ENCODE measurements at regions not wholly inside any gene's neighbourhood (a gene's known extent, or its start where the extent isn't known, plus 50 kb on each side); places are given as distances from the start of the nearest gene placed in this dataset.
"Not testable (repeated sequence)": the region's sequence is repeated elsewhere in the genome, so short reads cannot be mapped to it uniquely, and the experiment has no call there.

DNA sequence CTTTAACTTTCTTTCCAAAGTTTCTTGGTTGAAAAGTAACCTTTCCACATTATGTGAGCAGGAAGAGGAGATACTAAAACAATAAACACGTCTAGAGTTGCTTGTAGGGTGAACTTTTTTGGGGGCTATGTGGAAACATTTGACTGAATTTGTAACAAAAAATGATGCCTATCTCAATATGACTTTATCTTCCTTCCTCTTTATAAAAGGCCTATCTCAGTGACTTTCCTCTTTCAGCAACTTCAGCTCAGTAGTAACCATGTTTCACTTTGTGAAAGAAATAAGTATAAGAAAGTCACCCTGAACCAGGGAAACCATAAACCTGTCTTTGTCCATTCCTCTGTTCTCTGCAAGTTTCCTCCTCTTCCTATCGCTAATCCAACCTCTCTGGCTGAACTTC, 124.7 kb upstream of the TMEM164 start:
- no peak for DNase-seq (ENCODE audit: low read depth in 2 of 2)

DNA sequence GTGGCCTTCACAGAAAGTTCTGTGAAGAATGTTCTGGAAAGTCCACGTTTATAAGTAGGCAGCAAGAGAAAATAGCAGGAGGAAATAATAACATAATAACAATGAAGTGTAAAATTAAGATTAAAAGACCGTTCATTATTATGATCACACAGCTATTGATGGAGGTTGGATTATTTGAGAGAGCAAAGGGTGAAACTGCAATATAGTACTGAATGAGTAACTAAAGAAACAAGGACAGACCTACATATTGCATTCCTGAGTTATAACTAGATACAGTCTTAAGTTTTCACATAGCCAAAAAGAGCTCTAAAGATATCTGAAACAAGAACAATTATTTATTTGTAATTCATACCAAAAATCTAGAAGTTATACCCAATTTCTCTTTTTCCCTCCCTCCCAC, 122.9 kb upstream of the TMEM164 start:
- DNase-seq (ENCODE audit: low read depth in 2 of 2) = no peak

GRCh38 chrX:109880629-109881028, 122.3 kb upstream of the TMEM164 start:
- DNase-seq (ENCODE audit: low read depth in 2 of 2) = no peak

DNA sequence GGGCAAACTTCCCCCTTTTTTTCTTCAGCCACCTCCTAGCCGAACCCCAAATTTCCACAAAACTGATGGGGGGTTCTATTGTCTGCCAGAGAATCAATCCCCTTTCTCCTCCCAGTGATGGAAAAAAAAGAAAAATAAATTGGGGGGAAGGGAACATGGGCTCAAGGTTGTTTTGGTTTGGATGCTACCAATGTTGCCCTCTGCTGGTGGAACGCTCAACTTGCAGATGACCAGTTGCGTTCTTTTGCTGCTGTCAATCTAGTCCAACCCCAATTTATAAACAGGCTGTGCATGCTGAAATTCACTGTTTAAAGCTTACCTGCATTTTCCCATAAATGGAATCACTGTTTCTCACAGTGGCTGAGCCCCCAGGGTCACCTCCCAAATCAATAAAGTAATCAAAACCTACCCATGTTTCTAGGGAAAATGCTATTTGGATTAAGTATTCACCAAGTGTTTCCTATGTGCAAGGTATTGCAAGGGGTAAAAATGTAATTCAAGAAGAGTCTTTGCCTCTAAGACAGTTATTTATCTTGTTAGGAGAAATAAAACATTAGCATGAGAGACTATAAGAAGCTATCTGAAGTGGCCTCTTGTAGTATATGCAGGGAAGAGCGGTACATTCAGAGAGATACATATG, 116.7 kb upstream of the TMEM164 start:
- peak; percentile 0 to 5 for DNase-seq (ENCODE audit: low read depth in 2 of 2)

- no peak for DNase-seq (ENCODE audit: low read depth in 2 of 2)
Observed at GRCh38 chrX:109889289-109890006, 113.5 kb upstream of the TMEM164 start.

- no peak for DNase-seq (ENCODE audit: low read depth in 2 of 2)
Observed at GRCh38 chrX:109890300-109890699, 112.6 kb upstream of the TMEM164 start.

DNA sequence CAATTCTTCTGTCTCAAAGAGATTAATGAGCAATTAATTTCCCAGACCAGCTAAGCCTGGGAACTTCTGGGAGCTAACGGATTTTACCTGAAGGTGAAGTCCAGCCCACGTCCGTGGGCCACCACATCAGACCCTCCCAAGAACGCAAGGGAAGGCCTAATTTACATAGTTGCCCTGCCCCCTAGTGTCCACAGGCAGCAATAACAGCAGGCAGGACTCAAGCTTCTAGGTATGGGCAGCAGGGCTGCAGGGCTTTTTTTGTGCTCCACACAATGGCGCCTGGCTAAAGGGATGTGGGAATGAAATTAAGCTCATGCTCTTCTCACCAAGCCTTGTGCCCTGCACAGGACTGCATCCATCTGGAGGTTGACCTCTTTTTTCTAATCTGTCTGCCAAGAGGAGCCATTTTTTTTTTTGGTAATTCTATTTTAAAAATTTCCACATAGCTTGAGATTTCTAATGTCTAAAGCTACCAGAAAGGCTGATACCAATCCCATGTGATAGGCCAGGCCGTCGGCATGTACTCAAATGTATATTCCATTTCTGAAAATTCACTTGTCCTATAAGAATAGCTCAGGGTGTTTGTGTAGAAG, 111.9 kb upstream of the TMEM164 start:
- DNase-seq (ENCODE audit: low read depth in 2 of 2) = peak; percentile 18 to 41

- not testable (repeated sequence) for DNase-seq (ENCODE audit: low read depth in 2 of 2)
Observed at GRCh38 chrX:109896024-109896423, 106.9 kb upstream of the TMEM164 start.

DNA sequence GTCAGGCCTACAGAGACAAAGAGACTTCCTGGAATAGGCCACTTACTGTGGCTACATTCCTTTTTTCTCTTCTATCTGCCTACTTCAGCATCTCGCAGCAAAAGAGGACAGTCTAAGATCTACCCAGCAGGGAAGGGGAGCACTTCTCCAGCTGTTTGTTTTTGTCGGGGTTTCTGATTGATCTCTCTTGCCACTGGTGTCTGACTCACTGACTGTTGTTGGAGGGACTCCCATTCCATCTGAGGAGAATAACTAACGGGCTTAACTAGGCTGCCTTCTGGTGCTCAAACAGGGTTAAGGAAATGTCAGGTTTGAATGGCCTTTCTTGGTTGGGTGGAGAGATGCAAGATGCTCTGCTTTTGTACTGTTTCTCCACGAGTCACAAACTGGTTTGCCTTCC, 100.2 kb upstream of the TMEM164 start:
- DNase-seq (ENCODE audit: low read depth in 2 of 2) = no peak

- DNase-seq (ENCODE audit: low read depth in 2 of 2) = no peak
Observed at GRCh38 chrX:109911046-109911445, 91.9 kb upstream of the TMEM164 start.

GRCh38 chrX:109912993-109913392, 89.9 kb upstream of the TMEM164 start:
- DNase-seq (ENCODE audit: low read depth in 2 of 2) = not testable (repeated sequence)

DNA sequence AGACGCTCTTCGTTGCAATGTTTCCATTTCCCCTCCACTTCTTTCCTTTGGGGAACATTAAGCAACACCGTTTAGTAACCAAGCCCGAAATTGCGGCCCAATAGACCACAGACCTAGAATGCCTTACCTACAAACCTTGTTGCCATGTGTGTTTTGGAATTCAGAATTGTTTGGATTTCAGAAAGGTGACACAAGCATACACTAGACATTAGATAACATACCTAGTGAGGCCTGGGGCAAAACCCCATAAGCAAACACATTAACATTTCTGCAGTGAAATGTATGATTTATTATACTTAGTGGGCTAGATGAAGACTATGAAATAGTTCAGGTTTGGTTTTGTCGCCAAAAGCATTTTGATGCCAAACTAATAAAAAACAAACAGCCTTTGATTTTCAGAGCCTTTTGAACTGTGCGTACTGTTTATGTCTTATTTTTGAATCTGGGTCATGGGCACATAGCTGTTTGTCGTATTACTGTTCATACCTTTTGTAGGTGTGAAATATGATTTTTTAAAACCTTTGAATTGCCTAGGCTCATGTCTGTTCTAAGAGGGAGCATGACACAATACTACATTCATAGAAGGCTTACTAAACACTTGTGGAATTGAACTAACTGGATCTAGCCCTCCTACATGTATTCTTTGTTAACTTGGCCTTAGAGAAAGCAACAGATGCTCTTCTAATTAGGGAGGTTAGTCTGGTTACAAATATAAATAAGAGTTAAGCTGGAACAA, 88.6 kb upstream of the TMEM164 start:
- DNase-seq (ENCODE audit: low read depth in 2 of 2) = no peak

GRCh38 chrX:109918753-109919152, 84.2 kb upstream of the TMEM164 start:
- DNase-seq (ENCODE audit: low read depth in 2 of 2) = no peak

DNA sequence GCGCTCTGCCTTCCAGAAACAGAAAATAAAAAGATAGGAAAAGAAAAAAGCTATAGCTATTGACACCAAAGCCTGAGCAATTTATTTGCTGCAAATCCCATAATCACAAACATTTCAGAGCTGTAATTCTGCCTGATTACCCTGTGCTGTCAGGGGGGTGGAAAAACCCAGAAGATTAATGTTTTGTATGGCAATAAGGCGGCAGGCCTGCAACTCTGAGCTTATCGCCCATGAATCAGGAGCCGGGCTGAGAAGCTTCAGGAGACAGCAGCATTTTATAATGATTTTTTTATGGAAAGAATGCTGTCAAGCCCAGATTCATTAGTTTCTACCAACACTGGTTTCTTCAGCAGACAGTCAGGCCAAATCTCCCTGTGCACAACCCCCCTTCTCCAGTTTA, 82.6 kb upstream of the TMEM164 start:
- no peak for DNase-seq (ENCODE audit: low read depth in 2 of 2)

- DNase-seq (ENCODE audit: low read depth in 2 of 2) = no peak
Observed at GRCh38 chrX:109920868-109921267, 82.0 kb upstream of the TMEM164 start.

GRCh38 chrX:109922190-109922589, 80.7 kb upstream of the TMEM164 start:
- DNase-seq (ENCODE audit: low read depth in 2 of 2) = no peak

DNA sequence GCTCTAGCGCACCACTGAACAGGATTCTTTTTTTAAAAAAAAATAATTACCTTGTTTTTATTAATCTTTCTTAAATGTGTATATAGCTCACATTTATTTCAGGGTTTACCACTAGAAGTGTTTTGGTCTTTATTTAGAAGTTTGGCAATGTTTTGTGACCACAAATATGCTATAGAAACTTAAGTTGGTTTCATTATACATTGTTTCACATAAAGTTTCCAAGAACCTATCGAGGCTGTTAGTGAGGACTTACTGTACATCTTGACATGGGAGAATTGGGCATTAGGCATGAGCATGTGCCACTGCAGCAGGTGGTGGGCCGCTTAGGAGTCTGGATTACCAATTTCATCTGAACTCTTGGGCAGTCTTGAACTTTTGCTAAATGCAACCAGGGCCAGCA, 77.9 kb upstream of the TMEM164 start:
- not testable (repeated sequence) for DNase-seq (ENCODE audit: low read depth in 2 of 2)

DNA sequence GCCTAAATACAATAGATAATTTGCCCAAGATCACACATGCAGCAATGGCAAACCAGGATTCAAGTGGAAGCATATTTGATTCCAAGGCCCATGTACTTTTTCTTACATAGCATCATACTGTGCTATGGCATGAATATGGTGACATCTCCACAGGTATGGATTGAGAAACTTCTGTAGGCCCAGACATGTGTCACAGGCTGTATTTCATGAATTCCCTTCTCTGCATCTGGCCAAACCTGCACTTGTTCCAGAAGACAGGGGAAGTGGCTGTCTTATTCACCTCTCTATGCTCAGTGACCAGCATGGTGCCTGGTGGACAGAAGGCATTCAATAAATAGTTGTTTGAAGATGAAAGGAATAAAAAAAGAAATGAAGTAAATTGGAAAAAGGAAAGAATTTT, 77.3 kb upstream of the TMEM164 start:
- no peak for DNase-seq (ENCODE audit: low read depth in 2 of 2)

- no peak for DNase-seq (ENCODE audit: low read depth in 2 of 2)
Observed at GRCh38 chrX:109926118-109926517, 76.8 kb upstream of the TMEM164 start.

GRCh38 chrX:109926743-109927662, 75.9 kb upstream of the TMEM164 start:
- no peak for DNase-seq (ENCODE audit: low read depth in 2 of 2)

DNA sequence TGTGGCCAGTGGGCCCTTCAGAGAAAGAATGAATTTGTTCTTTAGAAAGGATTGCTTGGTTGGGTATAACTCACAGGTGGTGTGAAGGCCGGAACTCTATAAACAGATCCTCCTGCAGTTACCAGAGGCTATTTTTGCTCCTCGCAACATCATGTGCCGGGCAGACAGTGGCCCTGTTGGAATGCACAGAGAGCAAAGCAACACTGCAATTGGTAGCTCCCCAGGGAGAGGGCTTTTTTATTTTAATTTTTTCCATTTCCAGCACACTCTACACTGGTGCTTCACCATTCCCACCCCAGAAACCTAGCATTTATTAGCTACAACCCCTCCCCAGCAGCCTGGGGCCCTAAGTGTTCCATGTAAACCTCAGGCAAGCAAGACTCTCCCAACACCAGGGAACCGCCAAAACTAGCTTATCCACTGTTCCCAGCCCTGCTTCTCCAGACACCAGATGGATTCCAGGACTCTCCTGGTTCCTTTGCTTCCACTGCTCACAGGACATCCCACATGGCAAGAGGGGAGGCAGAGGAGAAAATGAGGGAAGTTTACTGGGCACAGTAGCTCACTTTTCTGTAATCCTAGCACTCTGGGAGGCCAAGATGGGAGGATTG, 75.1 kb upstream of the TMEM164 start:
- DNase-seq (ENCODE audit: low read depth in 2 of 2) = no peak
